T-cell (primary cell): ENCODE measurements at regions not wholly inside any gene's neighbourhood (a gene's known extent, or its start where the extent isn't known, plus 50 kb on each side); places are given as distances from the start of the nearest gene placed in this dataset.

Experiments
- ATAC-seq, 4 experiments: fragments of 200-7000 bp in 3 of 4; fragments of 150-1000 bp in 1 of 4; cut with Tn5 transposase; replicated peaks in 1 of 4; 1 replicate in 3 of 4; 2 replicates in 1 of 4; pipeline ENCODE4 v1.10.0; 2021; ENCODE audit warnings: moderate library complexity in 3 of 4, mild to moderate bottlenecking in 2 of 4, moderate number of reproducible peaks in 1 of 4
- CTCF ChIA-PET, 2 donors: fragments of 300-600 bp; sonication (Branson Sonifier 250); formaldehyde crosslinking; loops; one replicate each; lab custom pipeline; 2022; ENCODE audit warnings: antibody characterized with exemption in 2 of 2; lab: Charles Lee
- POLR2A ChIA-PET, 2 donors: fragments of 300-600 bp; sonication (Branson Sonifier 250); formaldehyde crosslinking; loops; one replicate each; lab custom pipeline; 2022; ENCODE audit warnings: antibody characterized with exemption in 2 of 2; lab: Charles Lee
- DNase-seq, 35 experiments: peaks; one replicate each; pipeline versions ENCODE4 v3.0.0 to v3.0.0-alpha.2; 2013 to 2023
- H3K27ac ChIP-seq: one replicate; pipeline ENCODE4 v1.5.1; 2013; ENCODE audit warnings: low read length
- H3K27me3 ChIP-seq, 2 experiments: replicated peaks in 1 of 2; 1 replicate in 1 of 2; 2 replicates in 1 of 2; pipeline versions ENCODE4 v1.6.1 to v1.7.0; 2013; ENCODE audit warnings: low read length in 1 of 2, mixed read lengths in 1 of 2; ENCODE audit not compliant: control insufficient read depth in 2 of 2, insufficient read depth in 2 of 2; ENCODE audit errors: extremely low read depth in 1 of 2
- H3K36me3 ChIP-seq, 2 donors: 1 replicate in 1 of 2; 2 replicates in 1 of 2; pipeline versions ENCODE4 v1.6.1 to v1.7.0; 2013; ENCODE audit warnings: low read length in 1 of 2; ENCODE audit not compliant: control insufficient read depth in 2 of 2, insufficient read depth in 1 of 2; ENCODE audit errors: extremely low read depth in 1 of 2
- H3K4me1 ChIP-seq, 2 experiments: 1 replicate in 1 of 2; 2 replicates in 1 of 2; pipeline versions ENCODE4 v1.6.1 to v1.7.0; 2013; ENCODE audit warnings: low read length in 2 of 2, mixed read lengths in 1 of 2; ENCODE audit not compliant: insufficient read depth in 2 of 2, control insufficient read depth in 1 of 2; ENCODE audit errors: extremely low read depth in 1 of 2
- H3K4me3 ChIP-seq, 2 donors: 1 replicate in 1 of 2; 2 replicates in 1 of 2; pipeline versions ENCODE4 v1.5.1 to v1.7.0; 2013; ENCODE audit warnings: mild to moderate bottlenecking in 2 of 2, low read length in 1 of 2, moderate library complexity in 1 of 2; ENCODE audit not compliant: control insufficient read depth in 1 of 2; ENCODE audit errors: extremely low read depth in 1 of 2
- H3K9me3 ChIP-seq: 2 replicates; pipeline ENCODE4 v1.7.0; 2013
- H3K27ac Mint-ChIP-seq, 2 donors: one replicate each; pipeline ENCODE4 v1.8.0; 2020 to 2021; ENCODE audit warnings: mild to moderate bottlenecking in 2 of 2, mixed read lengths in 2 of 2
- H3K27me3 Mint-ChIP-seq, 2 donors: one replicate each; pipeline ENCODE4 v1.8.0; 2021 to 2022; ENCODE audit warnings: mixed read lengths in 2 of 2
- H3K36me3 Mint-ChIP-seq: one replicate; pipeline ENCODE4 v1.8.0; 2021; ENCODE audit warnings: mixed read lengths
- H3K4me1 Mint-ChIP-seq, 3 donors: one replicate each; pipeline ENCODE4 v1.8.0; 2020 to 2022; ENCODE audit warnings: mixed read lengths in 3 of 3, mild to moderate bottlenecking in 1 of 3
- H3K4me3 Mint-ChIP-seq, 3 donors: one replicate each; pipeline ENCODE4 v1.8.0; 2020 to 2022; ENCODE audit warnings: mild to moderate bottlenecking in 3 of 3, mixed read lengths in 3 of 3, moderate library complexity in 3 of 3
- H3K9me3 Mint-ChIP-seq, 3 donors: one replicate each; pipeline ENCODE4 v1.8.0; 2020 to 2022; ENCODE audit warnings: mixed read lengths in 3 of 3
- WGBS: methylation state at CpG from one replicate; pipeline ENCODE4 v1.1.5; 2013; ENCODE audit warnings: missing lambda C conversion rate; ENCODE audit not compliant: insufficient coverage; 5-methylcytosine and 5-hydroxymethylcytosine counted together

- no peak overlapping the region for H3K4me3 ChIP-seq
- H3K27me3 ChIP-seq, result peaks cover 2 to 20% of the 10 kb centered on the region in 2 experiments
- DNase-seq, result no peak
- H3K27ac ChIP-seq, result no peak overlapping the region
- Mint-ChIP-seq H3K9me3 (no peaks in the 10 kb centered on the region), H3K4me1 (no peaks in the 10 kb centered on the region), H3K36me3 (no peaks in the 10 kb centered on the region), H3K27me3 (peaks cover 18 to 27% of the 10 kb centered on the region in 2 donors), H3K27ac (no peak overlapping the region), H3K4me3 (no peak overlapping the region)
- no peak for ATAC-seq
- H3K9me3 ChIP-seq, result no peaks in the 10 kb centered on the region
- CTCF ChIA-PET, result interaction anchor here (0.9 to 1.1 kb wide), 3 partner anchors 10 to 1321 kb away, joined by 3 read pairs; no protein-coding TSS in a partner anchor
- no CpG with 5 or more reads among the region's 1 CpG for WGBS
- H3K36me3 ChIP-seq, result no peaks in the 10 kb centered on the region
- POLR2A ChIA-PET, result no interaction called here
- no peaks in the 10 kb centered on the region for H3K4me1 ChIP-seq
These were observed 162.9 kb upstream of the SASH1 start for GRCh38 chr6:148179786-148180185.

DNA sequence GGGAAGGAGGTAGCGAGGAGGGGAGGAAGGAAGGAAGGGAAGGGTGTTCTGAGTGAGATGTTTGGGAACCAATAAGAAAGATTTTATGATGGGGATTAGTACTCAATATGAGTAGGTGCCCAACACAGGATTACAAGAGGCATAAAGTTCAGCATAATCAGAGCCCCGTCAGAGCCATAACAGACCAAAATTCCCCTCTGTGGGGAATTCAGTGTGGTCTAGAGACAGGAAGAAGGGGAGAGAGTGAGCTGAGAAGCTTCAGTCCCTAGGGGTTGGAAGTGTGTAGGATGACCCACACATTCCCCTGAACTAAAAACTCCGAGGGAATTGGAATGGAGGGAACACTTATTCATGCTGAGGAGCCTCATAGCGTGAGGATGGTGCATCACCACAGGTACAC lies 160.3 kb upstream of the SASH1 start:
- no peak for ATAC-seq
- Histone ChIP-seq H3K4me3 (no peak overlapping the region), H3K9me3 (no peaks in the 10 kb centered on the region), H3K36me3 (no peaks in the 10 kb centered on the region), H3K27ac (no peak overlapping the region), H3K27me3 (peaks cover 4 to 18% of the 10 kb centered on the region in 2 experiments), H3K4me1 (no peaks in the 10 kb centered on the region)
- POLR2A ChIA-PET, result no interaction called here
- DNase-seq, result no peak
- Mint-ChIP-seq H3K27ac (no peak overlapping the region), H3K36me3 (no peaks in the 10 kb centered on the region), H3K27me3 (peaks cover 21 to 31% of the 10 kb centered on the region in 2 donors), H3K4me3 (no peak overlapping the region), H3K4me1 (no peaks in the 10 kb centered on the region), H3K9me3 (no peaks in the 10 kb centered on the region)
- CTCF ChIA-PET, result no interaction called here
- no CpG with 5 or more reads among the region's 4 CpGs for WGBS

DNA sequence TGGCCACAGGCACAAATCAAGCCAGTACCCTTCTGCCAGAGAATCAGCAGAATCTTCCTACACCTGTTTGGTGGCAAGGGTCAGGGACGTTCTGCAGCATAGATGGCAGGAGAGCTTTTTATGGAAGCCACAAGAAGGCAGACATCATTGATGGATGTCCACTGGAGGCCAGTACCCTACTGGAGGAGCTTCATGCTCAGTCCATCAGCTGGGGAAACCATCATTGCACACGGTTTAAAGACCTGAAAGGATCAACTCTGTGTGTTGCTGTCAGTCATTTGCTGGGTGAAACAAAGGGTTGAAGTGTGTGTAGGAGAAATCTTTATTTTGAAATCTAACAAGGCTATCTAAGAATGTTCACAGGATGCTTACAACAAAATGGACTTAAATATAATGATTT lies 158.9 kb upstream of the SASH1 start:
- H3K36me3 ChIP-seq, result no peaks in the 10 kb centered on the region
- H3K27me3 ChIP-seq, result peaks cover 9 to 14% of the 10 kb centered on the region in 2 experiments
- H3K9me3 ChIP-seq, result no peaks in the 10 kb centered on the region
- ATAC-seq (no peak), DNase-seq (no peak)
- H3K27me3 Mint-ChIP-seq, result peaks cover 19 to 38% of the 10 kb centered on the region in 2 donors
- CTCF ChIA-PET, result no interaction called here
- 86% methylated on average over 1 of the region's 2 CpGs for WGBS
- POLR2A ChIA-PET, result no interaction called here
- H3K4me3 ChIP-seq, result no peak overlapping the region
- H3K27ac ChIP-seq, result no peak overlapping the region
- H3K9me3 Mint-ChIP-seq, result no peaks in the 10 kb centered on the region
- H3K36me3 Mint-ChIP-seq, result no peaks in the 10 kb centered on the region
- no peaks in the 10 kb centered on the region for H3K4me1 Mint-ChIP-seq
- H3K4me1 ChIP-seq, result no peaks in the 10 kb centered on the region
- no peak overlapping the region for H3K27ac Mint-ChIP-seq
- H3K4me3 Mint-ChIP-seq, result no peak overlapping the region

- Histone ChIP-seq H3K4me3 (no peak overlapping the region), H3K27me3 (peaks cover 9 to 11% of the 10 kb centered on the region in 2 experiments), H3K9me3 (no peaks in the 10 kb centered on the region), H3K27ac (no peak overlapping the region), H3K4me1 (no peaks in the 10 kb centered on the region), H3K36me3 (no peaks in the 10 kb centered on the region)
- no peaks in the 10 kb centered on the region for H3K9me3 Mint-ChIP-seq
- H3K4me3 Mint-ChIP-seq, result no peak overlapping the region
- H3K4me1 Mint-ChIP-seq, result no peaks in the 10 kb centered on the region
- no peaks in the 10 kb centered on the region for H3K36me3 Mint-ChIP-seq
- ATAC-seq (no peak), DNase-seq (no peak)
- CTCF ChIA-PET, result interaction anchor here in 1 of 2 donors (0.6 kb wide), 1 partner anchor 64 kb away, joined by 7 read pairs; no protein-coding TSS in a partner anchor
- POLR2A ChIA-PET, result no interaction called here
- WGBS, result 84% methylated on average over 3 of the region's 5 CpGs
- H3K27ac Mint-ChIP-seq, result no peak overlapping the region
- peaks cover 22 to 32% of the 10 kb centered on the region in 2 donors for H3K27me3 Mint-ChIP-seq
These were observed 155.7 kb upstream of the SASH1 start for GRCh38 chr6:148186916-148187315.

GRCh38 chr6:148192310-148192709 lies 150.3 kb upstream of the SASH1 start:
- H3K4me3 ChIP-seq, result no peak overlapping the region
- Mint-ChIP-seq H3K36me3 (no peaks in the 10 kb centered on the region), H3K9me3 (no peaks in the 10 kb centered on the region), H3K27ac (no peak overlapping the region), H3K4me1 (no peaks in the 10 kb centered on the region), H3K4me3 (no peak overlapping the region), H3K27me3 (peaks cover 39 to 43% of the 10 kb centered on the region in 2 donors)
- ATAC-seq, result no peak
- 95% methylated on average over 2 of the region's 4 CpGs for WGBS
- no peaks in the 10 kb centered on the region for H3K4me1 ChIP-seq
- POLR2A ChIA-PET, result no interaction called here
- no peak overlapping the region for H3K27ac ChIP-seq
- CTCF ChIA-PET, result no interaction called here
- no peaks in the 10 kb centered on the region for H3K9me3 ChIP-seq
- no peaks in the 10 kb centered on the region for H3K36me3 ChIP-seq
- no peak for DNase-seq
- peaks cover 11 to 12% of the 10 kb centered on the region in 2 experiments for H3K27me3 ChIP-seq

DNA sequence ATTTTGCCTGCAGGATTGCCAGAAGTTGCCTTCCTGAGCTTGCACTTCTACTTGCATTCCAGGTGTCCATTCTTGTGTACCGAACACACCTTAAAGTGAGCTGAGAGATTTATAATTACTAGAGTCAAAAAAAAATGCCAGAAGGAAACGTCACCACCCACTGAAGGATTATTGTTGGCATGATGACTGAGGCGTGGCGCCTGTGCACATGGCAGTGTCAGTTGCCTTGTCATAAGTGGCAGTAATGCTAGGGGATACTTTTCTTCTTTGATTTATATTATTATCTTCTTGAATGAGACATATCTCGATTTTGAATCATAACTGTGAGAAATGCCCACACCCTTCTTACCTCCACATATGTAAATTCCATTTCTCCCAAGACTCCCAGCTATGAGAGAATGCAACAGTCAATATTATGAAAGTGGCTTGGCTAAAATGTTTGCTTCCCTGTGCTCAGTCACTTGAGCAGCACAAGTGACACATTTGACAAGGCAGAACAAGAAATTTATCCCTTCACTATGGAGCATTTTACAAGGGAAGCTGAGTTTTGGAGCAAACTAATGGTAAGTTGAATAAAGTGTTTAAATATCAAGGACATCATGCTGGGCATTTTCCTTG lies 149.5 kb upstream of the SASH1 start:
- Histone ChIP-seq H3K36me3 (no peaks in the 10 kb centered on the region), H3K4me3 (no peak overlapping the region), H3K9me3 (no peaks in the 10 kb centered on the region), H3K27ac (no peak overlapping the region), H3K27me3 (peaks cover 15 to 18% of the 10 kb centered on the region in 2 experiments), H3K4me1 (no peaks in the 10 kb centered on the region)
- Mint-ChIP-seq H3K4me1 (no peaks in the 10 kb centered on the region), H3K27me3 (peaks cover 48 to 49% of the 10 kb centered on the region in 2 donors), H3K4me3 (no peak overlapping the region), H3K36me3 (no peaks in the 10 kb centered on the region), H3K27ac (no peak overlapping the region), H3K9me3 (no peaks in the 10 kb centered on the region)
- no peak for DNase-seq
- CTCF ChIA-PET, result no interaction called here
- POLR2A ChIA-PET, result no interaction called here
- no peak for ATAC-seq
- no CpG with 5 or more reads among the region's 5 CpGs for WGBS
